ENCODE measurements at regions not wholly inside any gene's neighbourhood (a gene's known extent, or its start where the extent isn't known, plus 50 kb on each side); places are given as distances from the start of the nearest gene placed in this dataset.

DNA sequence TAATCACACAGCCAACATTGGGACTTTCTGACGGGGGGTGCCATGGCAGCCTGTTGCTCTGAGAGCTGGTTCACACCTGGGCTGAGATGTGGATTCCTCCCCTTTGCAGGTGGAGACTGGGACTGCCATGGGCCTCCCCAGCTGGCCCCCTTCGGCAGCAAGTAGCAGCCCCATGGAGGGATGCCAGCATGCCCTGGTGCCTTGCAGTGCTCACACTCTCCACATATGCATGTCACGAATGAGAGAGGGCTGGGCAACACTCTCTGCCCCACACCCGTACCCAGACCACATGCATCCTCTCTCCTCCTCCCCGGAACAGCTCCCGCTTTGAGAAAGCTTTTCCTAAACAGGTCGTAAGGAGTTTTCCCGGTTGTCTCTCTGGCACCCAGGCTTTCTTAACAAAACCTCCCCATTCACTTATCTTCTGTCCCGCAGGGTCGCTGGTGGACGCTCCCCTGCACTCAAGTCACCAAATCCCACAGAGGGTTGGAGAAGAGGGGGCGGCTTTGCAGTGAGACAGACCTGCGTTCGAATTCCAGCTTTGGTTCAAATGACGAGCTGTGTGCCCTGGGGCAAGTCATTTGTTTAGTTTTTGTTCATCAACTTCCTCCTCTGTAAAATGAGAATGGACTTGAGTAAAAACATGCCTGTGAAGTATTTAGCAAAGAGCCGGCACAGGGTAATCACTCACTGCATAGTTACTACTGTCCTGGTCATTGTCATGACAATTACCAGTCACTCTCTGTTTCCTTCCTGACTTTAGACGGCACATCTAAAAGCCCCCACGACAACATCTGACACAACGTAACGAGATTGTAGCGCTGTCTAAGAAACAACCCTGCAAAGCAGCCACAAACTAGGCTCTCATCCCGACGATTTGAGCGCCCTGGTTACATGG is 231.3 kb upstream of the B3GAT1 start:
- TF ChIP-seq CHD2 (IDR thresholded peaks at IDR 0.05; ENCODE audit: low read depth, low read length) (no peak), BCL6 (CRISPR knock-in tag; IDR thresholded peaks at IDR 0.05) (no peak), MTA3 (CRISPR knock-in tag; IDR thresholded peaks at IDR 0.05) (no peak), FOXO1 (CRISPR knock-in tag; IDR thresholded peaks at IDR 0.05) (no peak), HNRNPLL (IDR thresholded peaks at IDR 0.05; ENCODE audit: low read depth, low read length, poor library complexity, severe bottlenecking) (no peak), EEA1 (CRISPR knock-in tag; IDR thresholded peaks at IDR 0.05; ENCODE audit: borderline replicate concordance) (no peak), ZNF207 (IDR thresholded peaks at IDR 0.05; ENCODE audit: borderline replicate concordance) (no peak), ZBTB25 (CRISPR knock-in tag; IDR thresholded peaks at IDR 0.05) (no peak), FIP1L1 (IDR thresholded peaks at IDR 0.05; ENCODE audit: borderline replicate concordance, insufficient read depth, low read depth, low read length) (no peak), SMC3 (IDR thresholded peaks at IDR 0.05; ENCODE audit: low read length) (no peak), PAX8 (CRISPR knock-in tag; IDR thresholded peaks at IDR 0.05; ENCODE audit: borderline replicate concordance) (no peak)
- TF ChIP-seq, protein P1, sequence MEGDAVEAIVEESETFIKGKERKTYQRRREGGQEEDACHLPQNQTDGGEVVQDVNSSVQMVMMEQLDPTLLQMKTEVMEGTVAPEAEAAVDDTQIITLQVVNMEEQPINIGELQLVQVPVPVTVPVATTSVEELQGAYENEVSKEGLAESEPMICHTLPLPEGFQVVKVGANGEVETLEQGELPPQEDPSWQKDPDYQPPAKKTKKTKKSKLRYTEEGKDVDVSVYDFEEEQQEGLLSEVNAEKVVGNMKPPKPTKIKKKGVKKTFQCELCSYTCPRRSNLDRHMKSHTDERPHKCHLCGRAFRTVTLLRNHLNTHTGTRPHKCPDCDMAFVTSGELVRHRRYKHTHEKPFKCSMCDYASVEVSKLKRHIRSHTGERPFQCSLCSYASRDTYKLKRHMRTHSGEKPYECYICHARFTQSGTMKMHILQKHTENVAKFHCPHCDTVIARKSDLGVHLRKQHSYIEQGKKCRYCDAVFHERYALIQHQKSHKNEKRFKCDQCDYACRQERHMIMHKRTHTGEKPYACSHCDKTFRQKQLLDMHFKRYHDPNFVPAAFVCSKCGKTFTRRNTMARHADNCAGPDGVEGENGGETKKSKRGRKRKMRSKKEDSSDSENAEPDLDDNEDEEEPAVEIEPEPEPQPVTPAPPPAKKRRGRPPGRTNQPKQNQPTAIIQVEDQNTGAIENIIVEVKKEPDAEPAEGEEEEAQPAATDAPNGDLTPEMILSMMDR (CRISPR knock-in tag; IDR thresholded peaks at IDR 0.05) = no peak
- TF ChIP-seq, protein P2, sequence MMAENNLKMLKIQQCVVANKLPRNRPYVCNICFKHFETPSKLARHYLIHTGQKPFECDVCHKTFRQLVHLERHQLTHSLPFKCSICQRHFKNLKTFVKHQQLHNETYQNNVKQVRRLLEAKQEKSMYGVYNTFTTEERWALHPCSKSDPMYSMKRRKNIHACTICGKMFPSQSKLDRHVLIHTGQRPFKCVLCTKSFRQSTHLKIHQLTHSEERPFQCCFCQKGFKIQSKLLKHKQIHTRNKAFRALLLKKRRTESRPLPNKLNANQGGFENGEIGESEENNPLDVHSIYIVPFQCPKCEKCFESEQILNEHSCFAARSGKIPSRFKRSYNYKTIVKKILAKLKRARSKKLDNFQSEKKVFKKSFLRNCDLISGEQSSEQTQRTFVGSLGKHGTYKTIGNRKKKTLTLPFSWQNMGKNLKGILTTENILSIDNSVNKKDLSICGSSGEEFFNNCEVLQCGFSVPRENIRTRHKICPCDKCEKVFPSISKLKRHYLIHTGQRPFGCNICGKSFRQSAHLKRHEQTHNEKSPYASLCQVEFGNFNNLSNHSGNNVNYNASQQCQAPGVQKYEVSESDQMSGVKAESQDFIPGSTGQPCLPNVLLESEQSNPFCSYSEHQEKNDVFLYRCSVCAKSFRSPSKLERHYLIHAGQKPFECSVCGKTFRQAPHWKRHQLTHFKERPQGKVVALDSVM (CRISPR knock-in tag; IDR thresholded peaks at IDR 0.05) = no peak
